A673 (cell line): ENCODE measurements at regions not wholly inside any gene's neighbourhood (a gene's known extent, or its start where the extent isn't known, plus 50 kb on each side); places are given as distances from the start of the nearest gene placed in this dataset.

ENCODE experiments used
- BruUV-seq: library from RNA; stranded (reverse); fragments of 400-500 nt; replicated peaks from 2 replicates; lab custom pipeline; 2021; lab: Mats Ljungman, UMichigan
- CTCF ChIA-PET: fragments of 300-600 bp; sonication (Branson Sonifier 250); formaldehyde crosslinking; loops from one replicate; lab custom pipeline; 2022; ENCODE audit warnings: antibody characterized with exemption; lab: Charles Lee
- POLR2A ChIA-PET: fragments of 300-600 bp; sonication (Branson Sonifier 250); formaldehyde crosslinking; loops from one replicate; lab custom pipeline; 2022; ENCODE audit warnings: antibody characterized with exemption; ENCODE audit not compliant: low non-redundant PET; lab: Charles Lee
- DNase-seq: peaks from one replicate; pipeline ENCODE4 v3.0.0-alpha.2; 2015; ENCODE audit warnings: low spot score
- H3K27ac ChIP-seq: fragments of 200-600 bp; sonication (generic); 2 replicates; pipeline ENCODE4 v1.5.1; 2016; ENCODE audit warnings: mixed run types, low read depth, mild to moderate bottlenecking, mixed read lengths, antibody characterized with exemption, low read length; ENCODE audit not compliant: poor library complexity, severe bottlenecking
- H3K27me3 ChIP-seq: fragments of 200-600 bp; sonication (generic); replicated peaks from 2 replicates; pipeline ENCODE4 v1.6.1; 2017; ENCODE audit warnings: mixed run types, low read depth, mild to moderate bottlenecking, mixed read lengths, antibody characterized with exemption, low read length; ENCODE audit not compliant: insufficient read depth, poor library complexity
- H3K36me3 ChIP-seq: fragments of 200-600 bp; sonication (generic); 2 replicates; pipeline ENCODE4 v1.6.1; 2016; ENCODE audit warnings: mixed run types, mild to moderate bottlenecking, mixed read lengths, antibody characterized with exemption, low read length; ENCODE audit not compliant: insufficient read depth, poor library complexity, severe bottlenecking
- H3K4me1 ChIP-seq: fragments of 200-600 bp; sonication (generic); 2 replicates; pipeline ENCODE4 v1.6.1; 2017; ENCODE audit warnings: mixed run types, mild to moderate bottlenecking, mixed read lengths, antibody characterized with exemption, low read length; ENCODE audit not compliant: insufficient read depth, poor library complexity, severe bottlenecking
- H3K4me3 ChIP-seq: fragments of 200-600 bp; sonication (generic); 2 replicates; pipeline ENCODE4 v1.5.1; 2016; ENCODE audit warnings: low read depth, mixed run types, mild to moderate bottlenecking, mixed read lengths, low read length; ENCODE audit not compliant: poor library complexity, severe bottlenecking
- H3K9me3 ChIP-seq: fragments of 200-600 bp; sonication (generic); 2 replicates; pipeline ENCODE4 v1.6.1; 2016; ENCODE audit warnings: mixed run types, low read depth, mild to moderate bottlenecking, mixed read lengths, antibody characterized with exemption, low read length; ENCODE audit not compliant: poor library complexity, severe bottlenecking
- EZH2 ChIP-seq: fragments of 200-600 bp; sonication (generic); IDR thresholded peaks from 2 replicates; pipeline ENCODE4 v1.6.1; 2017; ENCODE audit warnings: borderline replicate concordance, low read depth, mild to moderate bottlenecking, mixed read lengths, antibody characterized with exemption, low read length; ENCODE audit not compliant: poor library complexity, severe bottlenecking
- intact Hi-C: fragments of 100-400 bp; cut with micrococcal nuclease; formaldehyde crosslinking; loops from one replicate; pipeline ENCODE4 v1.10.0; 2022; ENCODE audit not compliant: unreplicated experiment
- TF ChIP-seq, protein P1 (sequence below): fragments of 300-800, 200-600 bp; sonication (generic); conservative IDR thresholded peaks from 2 replicates; pipeline ENCODE4 v1.5.1; 2017; ENCODE audit warnings: low read depth, mild to moderate bottlenecking, antibody characterized with exemption, low read length, moderate library complexity, mixed read lengths

GRCh38 chr15:29962407-29962806, 120.3 kb upstream of the GOLGA8J start:
- CTCF ChIA-PET, result no interaction called here
- H3K4me1 ChIP-seq, result no peaks in the 10 kb centered on the region
- H3K27ac ChIP-seq, result no peak overlapping the region

DNA sequence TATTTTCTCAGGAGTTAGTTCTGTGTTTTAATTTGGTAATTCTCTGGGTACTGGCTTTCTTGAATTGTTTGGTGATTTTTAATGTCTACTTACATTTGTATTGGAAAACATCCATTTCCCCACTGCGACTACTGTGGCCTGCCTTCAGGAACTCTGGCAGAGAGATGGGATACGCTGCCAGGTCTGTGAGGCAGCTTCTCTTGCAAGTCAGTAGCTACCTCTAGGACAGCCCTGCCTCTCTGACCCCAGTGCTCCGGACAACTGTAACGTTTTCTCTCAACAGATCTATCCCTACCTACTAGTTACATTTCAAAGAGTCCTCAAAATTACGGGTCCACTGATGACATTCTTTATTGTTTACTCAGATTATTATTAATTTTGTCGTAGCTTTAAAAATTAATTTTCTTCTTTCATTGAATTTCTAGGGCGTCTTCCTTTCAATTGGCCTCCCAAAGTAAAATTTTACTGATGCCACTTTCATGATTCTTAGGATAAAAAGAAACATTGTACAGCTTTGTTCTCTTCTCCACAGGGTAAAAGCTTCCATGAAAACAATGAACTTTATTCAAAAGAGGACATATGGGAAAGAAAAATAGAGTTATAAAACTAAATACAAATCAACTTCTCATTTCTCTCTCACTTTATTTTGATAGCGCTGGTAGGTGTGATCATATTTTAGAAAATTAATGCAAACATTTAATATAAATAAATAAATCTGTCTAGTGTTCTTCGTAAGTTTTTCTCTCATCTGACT, 123.2 kb upstream of the GOLGA8J start:
- H3K4me1 ChIP-seq, result no peaks in the 10 kb centered on the region
- no peak overlapping the region for H3K27ac ChIP-seq
- H3K9me3 ChIP-seq, result no peaks in the 10 kb centered on the region
- TF ChIP-seq, protein P1, sequence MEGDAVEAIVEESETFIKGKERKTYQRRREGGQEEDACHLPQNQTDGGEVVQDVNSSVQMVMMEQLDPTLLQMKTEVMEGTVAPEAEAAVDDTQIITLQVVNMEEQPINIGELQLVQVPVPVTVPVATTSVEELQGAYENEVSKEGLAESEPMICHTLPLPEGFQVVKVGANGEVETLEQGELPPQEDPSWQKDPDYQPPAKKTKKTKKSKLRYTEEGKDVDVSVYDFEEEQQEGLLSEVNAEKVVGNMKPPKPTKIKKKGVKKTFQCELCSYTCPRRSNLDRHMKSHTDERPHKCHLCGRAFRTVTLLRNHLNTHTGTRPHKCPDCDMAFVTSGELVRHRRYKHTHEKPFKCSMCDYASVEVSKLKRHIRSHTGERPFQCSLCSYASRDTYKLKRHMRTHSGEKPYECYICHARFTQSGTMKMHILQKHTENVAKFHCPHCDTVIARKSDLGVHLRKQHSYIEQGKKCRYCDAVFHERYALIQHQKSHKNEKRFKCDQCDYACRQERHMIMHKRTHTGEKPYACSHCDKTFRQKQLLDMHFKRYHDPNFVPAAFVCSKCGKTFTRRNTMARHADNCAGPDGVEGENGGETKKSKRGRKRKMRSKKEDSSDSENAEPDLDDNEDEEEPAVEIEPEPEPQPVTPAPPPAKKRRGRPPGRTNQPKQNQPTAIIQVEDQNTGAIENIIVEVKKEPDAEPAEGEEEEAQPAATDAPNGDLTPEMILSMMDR, result no peak
- H3K4me3 ChIP-seq, result no peak overlapping the region
- no peaks in the 10 kb centered on the region for H3K36me3 ChIP-seq
- CTCF ChIA-PET, result no interaction called here
- POLR2A ChIA-PET, result no interaction called here
- no TSS peak for BruUV-seq
- peaks cover 11% of the 10 kb centered on the region for H3K27me3 ChIP-seq
- DNase-seq, result no peak
- intact Hi-C loops, result no loop called here

More at GRCh38 chr15:29962407-29962806, 120.3 kb upstream of the GOLGA8J start:
- no TSS peak for BruUV-seq
- Histone ChIP-seq H3K36me3 (no peaks in the 10 kb centered on the region), H3K27me3 (peaks cover 30% of the 10 kb centered on the region), H3K4me3 (no peak overlapping the region), H3K9me3 (no peaks in the 10 kb centered on the region)
- intact Hi-C loops, result no loop called here
- DNase-seq, result no peak
- TF ChIP-seq, protein P1, result no peak
- no peak for TF ChIP-seq EZH2
- POLR2A ChIA-PET, result no interaction called here

- ChIA-PET CTCF (interaction anchor here (1.0 kb wide), 1 partner anchor 339 kb away, joined by 3 read pairs; no protein-coding TSS in a partner anchor), POLR2A (no interaction called here)
- Histone ChIP-seq H3K4me1 (peaks cover 8% of the 10 kb centered on the region), H3K4me3 (no peak overlapping the region), H3K27me3 (peaks cover 4% of the 10 kb centered on the region), H3K9me3 (no peaks in the 10 kb centered on the region), H3K36me3 (no peaks in the 10 kb centered on the region), H3K27ac (no peak overlapping the region)
- no TSS peak for BruUV-seq
- peak; percentile 68 for DNase-seq
- intact Hi-C loops, result no loop called here
- no peak for TF ChIP-seq EZH2
- TF ChIP-seq, protein P1, result no peak
Observed at GRCh38 chr15:29952225-29952624, 130.0 kb upstream of the TJP1 start.
